ENCODE measurements at regions not wholly inside any gene's neighbourhood (a gene's known extent, or its start where the extent isn't known, plus 50 kb on each side); places are given as distances from the start of the nearest gene placed in this dataset.

- Histone ChIP-seq H3K4me2 (ENCODE audit: low read length) (no peak overlapping the region), H3F3A (ENCODE audit: control insufficient read depth, insufficient read depth) (no peaks in the 10 kb centered on the region), H3K36me3 (ENCODE audit: control insufficient read depth, low read length) (no peaks in the 10 kb centered on the region), H3K27ac (ENCODE audit: low read depth, low read length) (no peak overlapping the region), H4K20me1 (ENCODE audit: control insufficient read depth, insufficient read depth, low read depth, low read length) (no peaks in the 10 kb centered on the region), H3K27me3 (ENCODE audit: control insufficient read depth, low read length) (no peaks in the 10 kb centered on the region), H3K9me3 (ENCODE audit: control insufficient read depth, insufficient read depth, low read length) (no peaks in the 10 kb centered on the region), H3K79me2 (ENCODE audit: control insufficient read depth, low read length) (no peaks in the 10 kb centered on the region), H3K9me2 (replicated peaks; ENCODE audit: control insufficient read depth, low read length) (no peaks in the 10 kb centered on the region), H3K4me1 (ENCODE audit: control insufficient read depth, low read length) (no peaks in the 10 kb centered on the region), H3K4me3 (ENCODE audit: low read length) (no peak overlapping the region)
- TF ChIP-seq EZH2phosphoT487 (IDR thresholded peaks at IDR 0.05; ENCODE audit: borderline replicate concordance, low read length), result no peak
- TF ChIP-seq CTCF (IDR thresholded peaks at IDR 0.05; ENCODE audit: low read depth, low read length, poor library complexity, severe bottlenecking), result no peak
Measured at GRCh38 chr1:5436808-5437207, 555.4 kb downstream of the NPHP4 start.

DNA sequence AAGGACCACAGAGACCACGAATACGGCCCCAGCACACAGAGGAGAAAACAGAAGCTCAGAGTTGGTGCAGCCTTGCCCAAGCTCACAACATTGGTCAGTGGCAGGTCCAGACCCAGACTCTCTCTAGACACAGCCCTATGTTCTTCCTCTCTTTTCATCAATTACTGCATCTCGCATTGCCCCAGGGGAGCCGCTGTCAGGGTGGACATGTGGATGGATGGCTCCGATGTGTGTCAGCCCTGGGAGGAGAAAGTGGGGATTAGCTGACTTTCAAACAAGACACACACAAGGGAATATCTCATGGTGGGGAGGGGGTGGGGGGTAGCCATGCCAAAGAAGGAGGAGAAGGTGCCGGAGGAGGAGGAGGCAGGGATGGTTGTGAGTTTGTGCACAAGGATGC is 556.8 kb downstream of the NPHP4 start:
- H3F3A ChIP-seq (ENCODE audit: control insufficient read depth, insufficient read depth), result no peaks in the 10 kb centered on the region
- no peaks in the 10 kb centered on the region for H3K4me1 ChIP-seq (ENCODE audit: control insufficient read depth, low read length)
- H4K20me1 ChIP-seq (ENCODE audit: control insufficient read depth, insufficient read depth, low read depth, low read length), result no peaks in the 10 kb centered on the region
- H3K4me2 ChIP-seq (ENCODE audit: low read length), result no peak overlapping the region
- H3K9me2 ChIP-seq (replicated peaks; ENCODE audit: control insufficient read depth, low read length), result no peaks in the 10 kb centered on the region
- no peak overlapping the region for H3K4me3 ChIP-seq (ENCODE audit: low read length)
- H3K79me2 ChIP-seq (ENCODE audit: control insufficient read depth, low read length), result no peaks in the 10 kb centered on the region
- H3K27ac ChIP-seq (ENCODE audit: low read depth, low read length), result no peak overlapping the region
- no peaks in the 10 kb centered on the region for H3K27me3 ChIP-seq (ENCODE audit: control insufficient read depth, low read length)
- H3K36me3 ChIP-seq (ENCODE audit: control insufficient read depth, low read length), result no peaks in the 10 kb centered on the region
- H3K9me3 ChIP-seq (ENCODE audit: control insufficient read depth, insufficient read depth, low read length), result no peaks in the 10 kb centered on the region
- TF ChIP-seq EZH2phosphoT487 (IDR thresholded peaks at IDR 0.05; ENCODE audit: borderline replicate concordance, low read length) (no peak), CTCF (IDR thresholded peaks at IDR 0.05; ENCODE audit: low read depth, low read length, poor library complexity, severe bottlenecking) (no peak)

DNA sequence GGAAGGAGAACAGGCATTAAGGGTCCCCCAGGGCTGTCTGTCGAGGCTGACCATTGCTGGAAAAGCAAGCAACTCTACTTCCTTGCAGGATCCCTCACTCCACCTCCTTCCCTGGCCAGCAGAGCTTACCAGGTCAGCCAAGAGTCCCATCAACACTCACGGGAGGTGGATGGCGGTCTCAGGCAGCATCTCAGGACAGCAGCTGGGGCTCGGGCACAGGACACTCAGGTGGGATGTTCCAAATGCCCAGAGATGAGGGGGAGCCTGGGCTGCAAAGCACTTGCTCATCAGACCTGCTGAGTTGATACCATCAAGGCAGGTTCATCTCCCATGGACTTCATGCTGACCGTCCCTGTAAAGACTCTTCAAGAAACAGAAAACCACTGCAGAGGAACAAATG is 559.8 kb downstream of the NPHP4 start:
- Histone ChIP-seq H3K4me3 (ENCODE audit: low read length) (no peak overlapping the region), H4K20me1 (ENCODE audit: control insufficient read depth, insufficient read depth, low read depth, low read length) (no peaks in the 10 kb centered on the region), H3K4me2 (ENCODE audit: low read length) (no peak overlapping the region), H3K9me2 (replicated peaks; ENCODE audit: control insufficient read depth, low read length) (no peaks in the 10 kb centered on the region), H3K27ac (ENCODE audit: low read depth, low read length) (no peak overlapping the region), H3K79me2 (ENCODE audit: control insufficient read depth, low read length) (no peaks in the 10 kb centered on the region), H3K27me3 (ENCODE audit: control insufficient read depth, low read length) (no peaks in the 10 kb centered on the region), H3K36me3 (ENCODE audit: control insufficient read depth, low read length) (no peaks in the 10 kb centered on the region), H3K4me1 (ENCODE audit: control insufficient read depth, low read length) (no peaks in the 10 kb centered on the region), H3K9me3 (ENCODE audit: control insufficient read depth, insufficient read depth, low read length) (no peaks in the 10 kb centered on the region), H3F3A (ENCODE audit: control insufficient read depth, insufficient read depth) (no peaks in the 10 kb centered on the region)
- TF ChIP-seq CTCF (IDR thresholded peaks at IDR 0.05; ENCODE audit: low read depth, low read length, poor library complexity, severe bottlenecking) (no peak), EZH2phosphoT487 (IDR thresholded peaks at IDR 0.05; ENCODE audit: borderline replicate concordance, low read length) (no peak)

Data from DOHH2 (cell line).